ENCODE measurements at regions not wholly inside any gene's neighbourhood (a gene's known extent, or its start where the extent isn't known, plus 50 kb on each side); places are given as distances from the start of the nearest gene placed in this dataset.

DNA sequence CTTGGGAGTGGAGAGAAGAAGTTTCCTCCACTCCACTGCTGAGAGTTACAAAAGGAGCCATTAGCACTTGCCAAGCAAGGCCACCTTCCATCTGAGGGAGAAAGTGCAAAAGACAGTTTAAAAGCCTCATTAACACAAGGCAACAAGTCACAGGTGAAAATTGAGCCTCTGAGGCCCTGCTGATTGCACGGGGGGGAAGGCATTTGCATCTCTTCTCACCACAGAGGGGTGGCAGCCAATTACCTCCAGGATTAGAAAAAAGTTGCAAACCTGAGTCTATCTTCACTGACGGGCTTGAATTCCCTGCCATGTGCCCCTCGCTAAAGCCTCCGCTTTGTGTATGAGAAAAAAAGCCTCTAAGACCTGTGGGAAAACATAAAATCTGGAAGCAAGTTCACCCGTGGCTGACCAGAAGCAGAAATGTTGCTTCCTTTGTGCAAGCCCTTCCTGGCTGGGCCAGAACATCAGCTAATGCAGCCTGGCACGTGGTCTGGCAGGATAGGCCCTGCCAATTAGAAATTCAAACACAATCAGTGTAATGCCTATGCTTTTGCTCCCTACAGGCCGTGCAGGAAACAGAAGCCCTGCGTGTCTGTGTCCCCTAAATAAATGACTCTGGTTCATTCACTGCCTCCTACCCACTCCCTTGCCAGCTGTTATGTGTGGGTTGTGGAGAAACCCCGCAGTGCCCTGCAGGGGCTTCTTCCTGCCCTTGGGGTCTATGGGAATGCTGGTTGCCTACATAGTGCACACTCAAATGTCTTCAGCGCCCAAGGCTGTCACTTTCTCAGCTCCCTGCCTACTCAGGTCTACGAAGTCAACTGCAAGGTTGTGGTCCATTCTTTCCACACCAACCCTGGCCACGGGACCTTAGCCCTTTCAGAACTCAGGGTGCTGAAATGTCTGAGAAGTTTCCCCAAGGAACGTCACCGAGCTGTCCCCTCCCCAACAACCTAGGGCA lies 150.2 kb downstream of the UQCRFS1 start:
- TF ChIP-seq, protein P1, sequence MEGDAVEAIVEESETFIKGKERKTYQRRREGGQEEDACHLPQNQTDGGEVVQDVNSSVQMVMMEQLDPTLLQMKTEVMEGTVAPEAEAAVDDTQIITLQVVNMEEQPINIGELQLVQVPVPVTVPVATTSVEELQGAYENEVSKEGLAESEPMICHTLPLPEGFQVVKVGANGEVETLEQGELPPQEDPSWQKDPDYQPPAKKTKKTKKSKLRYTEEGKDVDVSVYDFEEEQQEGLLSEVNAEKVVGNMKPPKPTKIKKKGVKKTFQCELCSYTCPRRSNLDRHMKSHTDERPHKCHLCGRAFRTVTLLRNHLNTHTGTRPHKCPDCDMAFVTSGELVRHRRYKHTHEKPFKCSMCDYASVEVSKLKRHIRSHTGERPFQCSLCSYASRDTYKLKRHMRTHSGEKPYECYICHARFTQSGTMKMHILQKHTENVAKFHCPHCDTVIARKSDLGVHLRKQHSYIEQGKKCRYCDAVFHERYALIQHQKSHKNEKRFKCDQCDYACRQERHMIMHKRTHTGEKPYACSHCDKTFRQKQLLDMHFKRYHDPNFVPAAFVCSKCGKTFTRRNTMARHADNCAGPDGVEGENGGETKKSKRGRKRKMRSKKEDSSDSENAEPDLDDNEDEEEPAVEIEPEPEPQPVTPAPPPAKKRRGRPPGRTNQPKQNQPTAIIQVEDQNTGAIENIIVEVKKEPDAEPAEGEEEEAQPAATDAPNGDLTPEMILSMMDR (IDR thresholded peaks at IDR 0.05), result no peak
- DNase-seq (no peak), ATAC-seq (no peak)
- H3K4me1 ChIP-seq, result no peaks in the 10 kb centered on the region
- no peaks in the 10 kb centered on the region for H3K36me3 ChIP-seq
- peaks cover 0 to 54% (median 36%) of the 10 kb centered on the region in 7 donors for H3K27me3 ChIP-seq
- H3K9me3 ChIP-seq, result peaks cover 0 to 9% (median 0%) of the 10 kb centered on the region in 11 donors
- no peak overlapping the region for H3K27ac ChIP-seq
- intact Hi-C loops (cut with DNase I), result no loop called here
- 31% methylated on average over 14 of the region's 14 CpGs for WGBS, 2 donors
- H3K4me3 ChIP-seq, result no peak overlapping the region

DNA sequence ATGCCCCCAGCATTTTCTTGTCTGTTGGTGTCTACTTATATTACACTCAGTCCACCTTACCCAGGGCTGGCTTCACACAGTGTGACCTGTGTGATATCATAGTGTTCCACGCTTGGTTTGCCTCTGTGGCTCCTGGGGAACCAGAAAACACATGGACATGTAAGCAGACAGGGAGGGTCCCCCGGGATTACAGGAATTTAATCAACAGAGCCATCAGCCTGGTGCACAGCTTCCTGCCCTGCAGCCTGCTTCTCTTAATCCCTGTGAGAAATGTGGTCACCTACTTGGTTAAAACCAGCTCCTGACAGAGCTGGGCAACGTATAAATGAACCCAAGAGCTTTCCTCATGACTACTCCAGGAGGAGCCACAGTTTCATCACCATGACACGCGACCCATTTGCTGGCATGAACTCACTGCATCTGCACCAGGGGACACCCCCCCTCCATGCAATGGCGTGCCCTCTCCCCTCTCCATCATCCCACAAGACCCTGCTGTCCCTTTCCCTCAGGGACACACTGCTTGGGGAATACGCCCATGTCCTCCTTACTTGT lies 152.1 kb downstream of the UQCRFS1 start:
- H3K27ac ChIP-seq, result no peak overlapping the region
- no peak for DNase-seq
- no peak overlapping the region for H3K4me3 ChIP-seq
- WGBS, 2 donors, result 53 to 55% methylated on average over 7 of the region's 7 CpGs
- TF ChIP-seq, protein P1 (IDR thresholded peaks at IDR 0.05), result no peak
- H3K4me1 ChIP-seq, result no peaks in the 10 kb centered on the region
- intact Hi-C loops (cut with DNase I), result no loop called here
- ATAC-seq, result no peak
- H3K9me3 ChIP-seq, result no peaks in the 10 kb centered on the region
- no peaks in the 10 kb centered on the region for H3K36me3 ChIP-seq
- H3K27me3 ChIP-seq, result peaks cover 0 to 61% (median 36%) of the 10 kb centered on the region in 7 donors

DNA sequence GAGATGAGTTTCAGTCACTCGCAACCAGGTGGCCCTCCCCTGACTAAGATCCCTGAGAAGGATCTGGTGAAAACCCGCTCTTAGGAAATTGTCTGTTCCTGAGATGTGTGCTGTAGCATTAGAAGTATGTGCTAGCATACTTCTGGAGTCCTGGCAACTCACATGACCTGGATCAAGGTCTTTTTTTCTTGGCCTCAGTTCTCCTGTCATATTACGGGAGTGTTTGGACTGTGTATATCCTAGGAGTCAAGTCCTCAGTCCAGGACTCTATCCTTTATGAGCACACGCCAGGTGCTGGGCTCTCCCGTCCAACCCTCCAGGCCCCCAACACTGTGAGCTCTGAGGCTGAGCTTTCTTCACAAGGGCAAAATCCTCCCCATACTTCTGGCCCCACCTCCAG lies 156.4 kb downstream of the UQCRFS1 start:
- H3K4me3 ChIP-seq, result no peak overlapping the region
- no peaks in the 10 kb centered on the region for H3K36me3 ChIP-seq
- intact Hi-C loops (cut with DNase I), result no loop called here
- no peaks in the 10 kb centered on the region for H3K9me3 ChIP-seq
- peak in 1 of 8 donors; percentile 18 for ATAC-seq
- no peak overlapping the region for H3K27ac ChIP-seq
- peaks cover 0 to 39% (median 23%) of the 10 kb centered on the region in 7 donors for H3K27me3 ChIP-seq
- DNase-seq, result no peak
- TF ChIP-seq, protein P1 (IDR thresholded peaks at IDR 0.05), result no peak
- 69 to 77% methylated on average over 5 of the region's 5 CpGs for WGBS, 2 donors
- H3K4me1 ChIP-seq, result no peaks in the 10 kb centered on the region

DNA sequence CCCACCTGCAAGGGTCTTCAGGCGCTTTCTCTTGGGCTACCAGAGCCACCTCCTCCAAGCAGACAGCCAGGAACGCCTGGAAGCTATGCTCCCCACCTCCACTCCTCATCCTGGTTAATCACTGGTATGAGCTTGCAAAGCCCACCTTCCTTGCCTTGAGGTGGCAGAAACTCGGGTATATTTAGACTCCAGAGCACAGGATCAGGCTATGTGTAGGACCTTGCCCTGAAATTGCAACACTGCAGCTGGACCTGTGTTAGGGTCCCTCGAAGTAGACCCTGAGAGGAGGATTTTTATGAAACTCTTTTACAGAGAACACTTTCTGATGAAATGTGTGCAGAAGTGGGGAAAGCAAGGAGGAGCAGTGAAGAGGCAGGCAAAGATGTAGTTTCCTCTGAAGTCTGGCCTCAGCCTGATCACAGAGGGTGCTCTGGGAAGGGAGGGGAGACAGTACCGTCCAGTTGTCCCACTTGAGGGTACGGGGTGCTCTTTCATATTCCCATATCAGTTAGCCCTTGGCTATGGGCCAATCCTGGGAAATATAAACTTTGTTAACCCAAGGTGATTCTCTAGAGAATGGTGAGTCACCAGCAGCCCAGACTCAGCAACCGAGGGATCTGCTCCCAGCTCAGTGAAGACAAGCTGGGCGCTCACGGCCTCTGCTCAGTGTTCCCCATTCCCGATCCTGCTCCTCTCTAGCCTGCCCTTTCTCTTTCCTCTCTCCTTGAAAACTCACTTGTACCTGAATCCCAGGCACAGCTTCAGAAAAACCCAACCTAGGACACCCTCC lies 157.9 kb downstream of the UQCRFS1 start:
- 60% methylated on average over 10 of the region's 10 CpGs for WGBS, 2 donors
- ATAC-seq, result no peak
- Histone ChIP-seq H3K27ac (no peak overlapping the region), H3K4me3 (no peak overlapping the region), H3K4me1 (no peaks in the 10 kb centered on the region), H3K9me3 (no peaks in the 10 kb centered on the region), H3K36me3 (no peaks in the 10 kb centered on the region), H3K27me3 (peaks cover 0 to 28% (median 12%) of the 10 kb centered on the region in 7 donors)
- DNase-seq, result no peak
- TF ChIP-seq, protein P1 (IDR thresholded peaks at IDR 0.05), result no peak
- intact Hi-C loops (cut with DNase I), result no loop called here

All from heart right ventricle (tissue), 16 donors.